ENCODE measurements at regions not wholly inside any gene's neighbourhood (a gene's known extent, or its start where the extent isn't known, plus 50 kb on each side); places are given as distances from the start of the nearest gene placed in this dataset.

- TF ChIP-seq CTCF (conservative IDR thresholded peaks at IDR 0.05; ENCODE audit: low read depth, low read length) (no peak), EZH2 (IDR thresholded peaks at IDR 0.05; ENCODE audit: borderline replicate concordance, low read depth, low read length, poor library complexity, severe bottlenecking) (no peak)
These were observed 121.2 kb downstream of the IRS1 start for GRCh38 chr2:226678422-226678821.

Data from A673 (cell line).